ENCODE measurements at regions not wholly inside any gene's neighbourhood (a gene's known extent, or its start where the extent isn't known, plus 50 kb on each side); places are given as distances from the start of the nearest gene placed in this dataset.

DNA sequence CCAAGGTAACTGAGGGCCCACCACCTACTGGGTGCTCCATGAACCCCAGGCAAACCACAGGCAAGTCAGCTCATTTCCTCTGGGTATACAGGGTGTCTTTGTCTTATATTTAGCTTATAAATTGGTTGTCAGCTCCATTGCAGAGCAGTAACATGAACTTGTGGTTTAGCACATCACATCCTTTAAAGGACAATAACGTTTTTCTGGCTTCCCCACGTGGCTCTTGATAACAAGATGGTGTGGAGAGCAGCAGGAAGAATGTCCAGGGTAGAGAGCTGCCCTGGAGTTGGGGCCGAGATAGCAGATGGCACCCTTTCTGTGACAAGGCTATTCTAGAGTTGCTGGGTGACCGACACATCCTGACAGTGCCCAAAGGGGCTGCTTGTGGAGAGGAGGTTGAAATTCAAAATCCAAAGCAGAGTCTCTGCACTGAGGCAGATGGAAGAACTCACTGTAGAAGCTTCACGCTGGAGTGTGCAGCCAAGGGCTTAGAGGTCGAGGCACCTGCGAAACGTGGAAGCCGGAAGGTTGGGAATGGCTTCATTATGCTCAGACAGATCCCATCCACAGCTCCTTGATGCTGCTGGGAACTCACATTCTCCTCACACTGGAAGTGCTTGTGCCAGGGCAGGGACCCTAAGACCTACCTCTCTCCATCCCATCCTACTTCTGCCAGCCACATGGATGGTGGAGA is 133.0 kb upstream of the FRY start:
- DNase-seq, result no peak

GRCh38 chr13:31901985-31902384 is 129.6 kb upstream of the FRY start:
- DNase-seq, result no peak

DNA sequence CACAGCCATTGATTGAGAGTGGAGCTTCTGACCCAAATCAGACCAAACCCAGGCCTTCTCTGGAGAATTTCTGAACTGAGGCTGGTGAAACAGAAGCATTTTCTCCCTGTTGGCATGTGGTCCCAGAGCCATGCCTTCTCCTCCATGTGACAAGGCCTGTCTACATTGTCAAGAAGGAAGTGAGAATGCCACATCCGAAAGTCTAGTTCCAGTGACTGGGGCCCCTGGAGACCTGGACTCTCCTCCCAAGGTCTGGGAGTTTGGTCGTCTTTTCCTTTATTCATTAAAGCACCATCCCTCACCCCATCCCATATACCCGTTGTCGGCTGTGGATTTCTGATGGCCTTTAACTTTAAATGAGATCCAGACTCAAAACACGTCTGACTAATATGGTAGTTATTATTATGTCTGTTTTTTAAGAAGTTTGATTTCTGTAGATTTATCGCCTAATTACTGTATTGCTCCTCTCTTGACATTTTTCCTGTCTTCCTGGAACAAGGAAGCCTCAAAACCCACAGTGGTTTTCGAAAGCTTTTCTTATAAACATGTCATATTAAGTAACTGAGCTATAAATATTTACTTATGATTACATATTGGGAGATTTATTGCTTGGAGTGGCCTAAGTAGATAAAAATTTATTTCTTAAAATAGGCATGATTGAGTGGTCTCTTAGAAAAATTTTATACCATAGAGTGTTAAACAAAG is 128.3 kb upstream of the FRY start:
- DNase-seq, result no peak

DNA sequence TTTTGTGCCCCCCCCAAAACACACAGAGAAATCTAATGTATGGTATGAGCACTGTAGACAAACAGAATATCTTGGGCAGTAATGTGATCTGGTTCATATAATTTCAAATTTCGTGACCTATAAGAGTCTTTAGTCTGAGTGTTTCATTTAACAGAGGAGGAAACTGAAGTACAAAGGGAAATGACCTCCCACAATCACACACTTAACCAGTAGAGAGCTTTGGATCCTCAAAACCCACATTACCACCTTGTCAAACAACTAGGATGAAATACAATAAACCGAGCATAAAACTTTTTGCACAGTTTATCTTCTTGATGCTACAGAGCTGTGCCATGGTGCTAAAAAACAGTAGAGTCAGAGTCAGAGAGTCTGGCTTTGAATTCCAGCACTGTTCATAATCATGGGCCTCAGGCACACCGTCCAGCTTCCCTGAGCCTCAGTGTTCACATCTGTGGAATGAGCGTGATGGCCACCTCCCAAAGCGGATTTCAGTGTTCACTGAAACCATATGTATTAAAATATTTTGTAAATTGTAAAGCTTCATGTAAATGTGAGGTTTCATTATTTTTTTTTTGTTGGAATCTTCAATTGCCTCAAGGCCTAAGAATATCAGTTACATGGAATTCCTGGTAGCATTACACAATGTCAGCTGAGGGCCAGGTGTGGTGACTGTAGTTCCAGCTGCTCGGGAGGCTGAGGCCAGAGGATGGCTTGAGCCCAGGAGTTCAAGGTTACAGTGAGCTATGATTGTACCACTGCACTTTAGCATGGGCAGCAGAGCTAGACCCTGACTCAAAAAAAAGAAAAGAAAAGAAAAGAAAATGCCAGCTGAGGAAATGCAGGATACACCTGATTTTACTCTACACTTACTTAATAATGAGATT is 126.4 kb upstream of the FRY start:
- DNase-seq, result no peak

- DNase-seq, result no peak
These were observed 125.6 kb upstream of the FRY start for GRCh38 chr13:31905961-31906360.

- DNase-seq, result no peak
These were observed 122.7 kb upstream of the FRY start for GRCh38 chr13:31908696-31909411.

DNA sequence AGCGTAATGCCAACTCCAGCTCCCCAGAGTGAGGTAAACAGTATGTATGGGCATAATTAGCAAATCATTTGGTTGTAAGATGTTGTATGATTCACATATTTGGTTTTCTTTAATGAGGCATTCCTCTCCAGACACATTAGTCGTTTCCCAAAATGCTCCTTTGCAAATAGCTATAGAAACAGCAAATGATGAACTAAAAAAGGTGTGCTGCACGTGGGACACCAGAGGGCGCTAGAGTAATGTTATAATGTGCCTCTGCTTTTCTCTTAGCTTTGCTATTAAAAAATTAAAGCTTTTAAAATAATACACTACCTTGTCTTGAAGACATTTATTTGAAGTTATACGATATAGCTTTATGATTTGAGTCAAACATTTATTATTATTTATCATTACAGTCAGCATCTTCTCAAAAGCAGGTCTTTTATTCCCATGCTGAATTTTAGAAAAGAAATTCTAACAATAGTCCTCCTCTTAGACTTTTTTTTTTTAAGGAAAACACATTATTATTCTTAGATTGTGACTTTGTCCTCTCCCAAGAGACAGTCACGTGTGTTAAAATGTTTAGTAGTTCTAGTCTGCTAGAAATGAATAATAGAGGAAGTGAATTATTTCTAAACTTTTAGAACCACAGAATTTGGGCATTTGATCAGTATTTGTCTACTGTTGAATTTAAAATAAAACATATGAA is 121.6 kb upstream of the FRY start:
- peak; percentile 35 for DNase-seq

DNA sequence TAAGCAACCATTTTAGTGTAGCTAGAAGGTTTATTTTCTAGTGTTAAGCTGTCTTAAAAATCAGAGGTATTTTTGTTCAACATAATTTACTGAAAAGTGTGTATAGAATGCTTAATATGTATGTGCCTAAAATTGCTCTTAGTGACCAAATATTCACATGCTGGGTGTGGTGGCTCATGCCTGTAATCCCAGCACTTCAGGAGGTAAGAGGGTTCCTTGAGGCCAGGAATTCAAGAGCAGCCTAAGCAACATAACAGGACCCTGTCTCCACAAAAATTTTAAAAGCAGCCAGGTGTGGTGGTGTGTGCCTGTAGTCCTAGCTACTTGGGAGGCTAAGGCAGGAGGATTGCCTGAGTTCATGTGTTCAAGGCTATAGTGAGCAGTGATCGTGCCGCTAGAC is 120.9 kb upstream of the FRY start:
- no peak for DNase-seq

- no peak for DNase-seq
These were observed 118.8 kb upstream of the FRY start for GRCh38 chr13:31912647-31913401.

- DNase-seq, result no peak
These were observed 118.1 kb upstream of the FRY start for GRCh38 chr13:31913459-31913858.

GRCh38 chr13:31914843-31915242 is 116.7 kb upstream of the FRY start:
- no peak for DNase-seq

DNA sequence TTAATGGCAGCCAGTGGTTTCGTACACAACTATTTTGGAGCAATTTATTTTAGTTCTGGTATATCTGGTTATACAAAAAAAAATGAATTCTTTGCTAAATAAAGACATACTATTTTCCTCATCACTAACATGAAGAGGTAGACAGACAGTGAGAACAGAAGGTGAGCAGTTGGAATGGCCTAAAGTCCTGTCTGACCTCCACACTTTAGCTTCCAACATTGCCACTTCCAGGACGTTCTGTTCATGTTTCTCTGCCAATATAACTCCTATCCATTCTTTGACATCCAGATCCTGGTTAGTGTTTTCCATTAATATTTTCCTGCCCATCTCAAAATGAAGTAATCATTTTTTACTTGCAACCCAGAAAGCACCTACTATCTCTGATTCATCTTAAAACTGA is 112.9 kb upstream of the FRY start:
- no peak for DNase-seq

- no peak for DNase-seq
These were observed 112.3 kb upstream of the FRY start for GRCh38 chr13:31919241-31919640.

GRCh38 chr13:31919971-31920726 is 111.4 kb upstream of the FRY start:
- no peak for DNase-seq

- DNase-seq, result no peak
These were observed 110.9 kb upstream of the FRY start for GRCh38 chr13:31920727-31921100.

GRCh38 chr13:31922724-31923123 is 108.8 kb upstream of the FRY start:
- no peak for DNase-seq

GRCh38 chr13:31923134-31923763 is 108.3 kb upstream of the FRY start:
- DNase-seq, result no peak

DNA sequence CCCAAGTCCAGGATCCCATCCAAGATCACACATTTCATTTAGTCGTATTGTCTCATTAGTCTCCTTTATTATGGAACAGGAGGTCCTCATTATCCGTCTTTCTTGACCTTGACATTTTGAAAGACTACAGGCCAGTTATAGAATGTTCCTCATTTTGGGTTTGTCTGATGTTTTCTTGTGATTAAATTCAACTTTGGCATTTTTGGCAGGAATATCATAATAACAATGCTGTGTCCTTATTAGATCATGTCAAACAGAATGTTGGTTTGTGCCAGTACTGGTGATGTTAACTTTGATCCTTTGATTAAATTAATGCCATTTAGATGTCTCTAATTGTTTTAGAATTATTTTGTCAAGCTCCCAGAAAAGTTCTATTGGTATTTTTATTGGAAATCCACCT is 106.5 kb upstream of the FRY start:
- DNase-seq, result no peak

- no peak for DNase-seq
These were observed 104.3 kb upstream of the FRY start for GRCh38 chr13:31927219-31927653.

GRCh38 chr13:31929031-31929770 is 102.4 kb upstream of the FRY start:
- no peak for DNase-seq
